AG04449 (cell line): ENCODE measurements at regions not wholly inside any gene's neighbourhood (a gene's known extent, or its start where the extent isn't known, plus 50 kb on each side); places are given as distances from the start of the nearest gene placed in this dataset.

Experiments
- CTCF ChIA-PET: fragments of 350-600 bp; formaldehyde crosslinking; extraction: SDS; loops from one replicate; lab custom pipeline; 2021; ENCODE audit warnings: antibody characterized with exemption; lab: Yijun Ruan, JAX
- POLR2A ChIA-PET: fragments of 400-600, 350-600 bp; formaldehyde crosslinking; extraction: SDS; loops from one replicate; lab custom pipeline; 2020; ENCODE audit warnings: antibody characterized with exemption, inconsistent platforms; lab: Yijun Ruan, JAX
- DNase-seq: peaks from one replicate; pipeline ENCODE4 v3.0.0-alpha.2; 2010; ENCODE audit warnings: low read depth, low spot score
- H3K4me3 ChIP-seq: 2 replicates; pipeline ENCODE4 v1.5.1; 2011; ENCODE audit warnings: low read depth, mild to moderate bottlenecking, control low read depth, low read length
- TF ChIP-seq, protein P1 (sequence below): IDR thresholded peaks from one replicate; pipeline ENCODE4 v1.5.1; 2011; ENCODE audit warnings: mild to moderate bottlenecking, moderate library complexity, low read length, control low read depth, inconsistent platforms; ENCODE audit not compliant: insufficient read depth; ENCODE audit errors: missing control alignments

- no peak for DNase-seq
- CTCF ChIA-PET: no interaction called here
- no peak overlapping the region for H3K4me3 ChIP-seq
- TF ChIP-seq, protein P1, sequence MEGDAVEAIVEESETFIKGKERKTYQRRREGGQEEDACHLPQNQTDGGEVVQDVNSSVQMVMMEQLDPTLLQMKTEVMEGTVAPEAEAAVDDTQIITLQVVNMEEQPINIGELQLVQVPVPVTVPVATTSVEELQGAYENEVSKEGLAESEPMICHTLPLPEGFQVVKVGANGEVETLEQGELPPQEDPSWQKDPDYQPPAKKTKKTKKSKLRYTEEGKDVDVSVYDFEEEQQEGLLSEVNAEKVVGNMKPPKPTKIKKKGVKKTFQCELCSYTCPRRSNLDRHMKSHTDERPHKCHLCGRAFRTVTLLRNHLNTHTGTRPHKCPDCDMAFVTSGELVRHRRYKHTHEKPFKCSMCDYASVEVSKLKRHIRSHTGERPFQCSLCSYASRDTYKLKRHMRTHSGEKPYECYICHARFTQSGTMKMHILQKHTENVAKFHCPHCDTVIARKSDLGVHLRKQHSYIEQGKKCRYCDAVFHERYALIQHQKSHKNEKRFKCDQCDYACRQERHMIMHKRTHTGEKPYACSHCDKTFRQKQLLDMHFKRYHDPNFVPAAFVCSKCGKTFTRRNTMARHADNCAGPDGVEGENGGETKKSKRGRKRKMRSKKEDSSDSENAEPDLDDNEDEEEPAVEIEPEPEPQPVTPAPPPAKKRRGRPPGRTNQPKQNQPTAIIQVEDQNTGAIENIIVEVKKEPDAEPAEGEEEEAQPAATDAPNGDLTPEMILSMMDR: no peak
- POLR2A ChIA-PET: no interaction called here
These were observed 201.8 kb upstream of the GULP1 start for GRCh38 chr2:188089901-188090300.

GRCh38 chr2:188091220-188091619, 200.5 kb upstream of the GULP1 start:
- H3K4me3 ChIP-seq: no peak overlapping the region
- POLR2A ChIA-PET: no interaction called here
- CTCF ChIA-PET: interaction anchor here (0.7 to 1.3 kb wide), 2 partner anchors 17 to 248 kb away, joined by 3 read pairs; no protein-coding TSS in a partner anchor
- TF ChIP-seq, protein P1: no peak
- DNase-seq: no peak

GRCh38 chr2:188092734-188093133, 198.9 kb upstream of the GULP1 start:
- CTCF ChIA-PET: interaction anchor here (1.3 kb wide), 1 partner anchor 16 kb away, joined by 3 read pairs; no protein-coding TSS in a partner anchor
- POLR2A ChIA-PET: no interaction called here
- no peak overlapping the region for H3K4me3 ChIP-seq
- TF ChIP-seq, protein P1: no peak
- DNase-seq: no peak

- TF ChIP-seq, protein P1: no peak
- POLR2A ChIA-PET: no interaction called here
- no peak for DNase-seq
- no peak overlapping the region for H3K4me3 ChIP-seq
- CTCF ChIA-PET: no interaction called here
These were observed 194.8 kb upstream of the GULP1 start for GRCh38 chr2:188096910-188097309.

DNA sequence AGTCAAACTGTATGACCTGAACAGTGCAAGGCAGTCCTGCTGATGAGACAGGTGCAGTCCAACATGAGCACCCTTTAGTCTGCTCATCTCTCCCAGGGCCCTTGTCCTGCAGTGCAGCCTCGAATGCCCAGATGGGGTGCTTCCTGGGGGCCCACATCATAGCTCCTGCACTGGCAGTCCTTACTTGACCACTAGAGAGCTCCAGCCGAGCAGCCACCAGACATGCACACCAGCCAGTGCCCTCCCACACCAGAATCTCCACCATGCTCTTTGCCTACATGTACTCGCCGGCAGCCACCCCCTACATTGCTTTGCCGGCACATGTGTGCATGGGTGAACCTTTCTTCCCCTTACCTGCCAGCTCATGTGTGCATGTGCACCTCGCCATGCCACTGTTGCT, 188.8 kb upstream of the GULP1 start:
- DNase-seq: no peak
- ChIA-PET CTCF (no interaction called here), POLR2A (no interaction called here)
- TF ChIP-seq, protein P1: no peak
- no peak overlapping the region for H3K4me3 ChIP-seq

- TF ChIP-seq, protein P1: no peak
- ChIA-PET CTCF (no interaction called here), POLR2A (no interaction called here)
- no peak overlapping the region for H3K4me3 ChIP-seq
- peak; percentile 29 for DNase-seq
These were observed 177.7 kb upstream of the GULP1 start for GRCh38 chr2:188114014-188114413.
